Spleen (tissue), 7 donors: ENCODE measurements at regions not wholly inside any gene's neighbourhood (a gene's known extent, or its start where the extent isn't known, plus 50 kb on each side); places are given as distances from the start of the nearest gene placed in this dataset.

ENCODE experiments used
- POLR2A ChIP-seq, 3 donors: fragments of 450-650 bp; IDR thresholded peaks; one replicate each; pipeline ENCODE4 v1.5.1; 2017; ENCODE audit warnings: antibody characterized with exemption in 3 of 3, mild to moderate bottlenecking in 1 of 3
- TF ChIP-seq, protein P1 (sequence below), 11 experiments: fragments of 200-600 bp in 7 of 11; fragments of 450-650 bp in 4 of 11; sonication (generic) in 4 of 11; IDR thresholded peaks in 8 of 11; conservative IDR thresholded peaks in 3 of 11; 1 replicate in 7 of 11; 2 replicates in 4 of 11; pipeline versions ENCODE4 v1.4.0 to v1.8.0; 2016 to 2021; ENCODE audit warnings: antibody characterized with exemption in 11 of 11, inconsistent platforms in 4 of 11, mild to moderate bottlenecking in 1 of 11
- donor health status: DM: no; HTN: no; CAD: no; lungs with moderate emphysema.
- donor health status: DM: no; HTN: no; CAD: no.
- donor health status: DM: no; HTN: no; CAD: no.

- TF ChIP-seq, protein P1, sequence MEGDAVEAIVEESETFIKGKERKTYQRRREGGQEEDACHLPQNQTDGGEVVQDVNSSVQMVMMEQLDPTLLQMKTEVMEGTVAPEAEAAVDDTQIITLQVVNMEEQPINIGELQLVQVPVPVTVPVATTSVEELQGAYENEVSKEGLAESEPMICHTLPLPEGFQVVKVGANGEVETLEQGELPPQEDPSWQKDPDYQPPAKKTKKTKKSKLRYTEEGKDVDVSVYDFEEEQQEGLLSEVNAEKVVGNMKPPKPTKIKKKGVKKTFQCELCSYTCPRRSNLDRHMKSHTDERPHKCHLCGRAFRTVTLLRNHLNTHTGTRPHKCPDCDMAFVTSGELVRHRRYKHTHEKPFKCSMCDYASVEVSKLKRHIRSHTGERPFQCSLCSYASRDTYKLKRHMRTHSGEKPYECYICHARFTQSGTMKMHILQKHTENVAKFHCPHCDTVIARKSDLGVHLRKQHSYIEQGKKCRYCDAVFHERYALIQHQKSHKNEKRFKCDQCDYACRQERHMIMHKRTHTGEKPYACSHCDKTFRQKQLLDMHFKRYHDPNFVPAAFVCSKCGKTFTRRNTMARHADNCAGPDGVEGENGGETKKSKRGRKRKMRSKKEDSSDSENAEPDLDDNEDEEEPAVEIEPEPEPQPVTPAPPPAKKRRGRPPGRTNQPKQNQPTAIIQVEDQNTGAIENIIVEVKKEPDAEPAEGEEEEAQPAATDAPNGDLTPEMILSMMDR (IDR thresholded peaks at IDR 0.05 in 8 of 11, conservative IDR thresholded peaks at IDR 0.05 in 3 of 11), result no peak
- TF ChIP-seq POLR2A (IDR thresholded peaks at IDR 0.05), result no peak
Measured at GRCh38 chr13:106263801-106264200, 271.7 kb downstream of the EFNB2 start.
